GM12878 (cell line): ENCODE measurements at regions not wholly inside any gene's neighbourhood (a gene's known extent, or its start where the extent isn't known, plus 50 kb on each side); places are given as distances from the start of the nearest gene placed in this dataset.
"Not testable (repeated sequence)": the region's sequence is repeated elsewhere in the genome, so short reads cannot be mapped to it uniquely, and the experiment has no call there.

Experiments used
- ATAC-seq: fragments of 200-7000 bp; cut with Tn5 transposase; 3 replicates; pipeline ENCODE4 v1.9.1; 2020; ENCODE audit warnings: mild to moderate bottlenecking, moderate library complexity
- BruUV-seq: library from RNA; stranded (reverse); fragments of 400-500 nt; replicated peaks from 2 replicates; lab custom pipeline; 2021; lab: Mats Ljungman, UMichigan
- CTCF ChIA-PET: fragments of 300-600 bp; sonication (Branson Sonifier 250); formaldehyde crosslinking; extraction: SDS; loops from one replicate; lab custom pipeline; 2021; ENCODE audit warnings: inconsistent platforms; lab: Yijun Ruan, JAX
- POLR2A ChIA-PET: fragments of 350-600 bp; formaldehyde crosslinking; extraction: SDS; loops from one replicate; lab custom pipeline; 2021; ENCODE audit warnings: inconsistent platforms; lab: Charles Lee
- RAD21 ChIA-PET: fragments of 300-600 bp; sonication (Branson Sonifier 250); formaldehyde crosslinking; loops from one replicate; lab custom pipeline; 2023; ENCODE audit warnings: antibody characterized with exemption; ENCODE audit not compliant: unreplicated experiment; lab: Charles Lee
- SMC1A ChIA-PET: fragments of 300-600 bp; sonication (Branson Sonifier 250); formaldehyde crosslinking; loops from one replicate; lab custom pipeline; 2023; ENCODE audit not compliant: unreplicated experiment, uncharacterized antibody; lab: Charles Lee
- DNase-seq: peaks from one replicate; pipeline ENCODE4 v3.0.0-alpha.2; 2011; ENCODE audit warnings: low read depth, low spot score
- FAIRE-seq: peaks from 3 replicates; lab custom pipeline; 2011; peaks lifted over from hg19 to GRCh38; lab: Jason Lieb, UNC
- H2AFZ ChIP-seq: 2 replicates; pipeline ENCODE4 v1.6.0; 2011; ENCODE audit warnings: low read depth, low read length, control low read depth; ENCODE audit not compliant: control insufficient read depth
- H3K27ac ChIP-seq: 2 replicates; pipeline ENCODE4 v1.5.1; 2011; ENCODE audit warnings: control low read depth; ENCODE audit not compliant: control insufficient read depth, insufficient read depth
- H3K27me3 ChIP-seq, 2 experiments: replicated peaks in 1 of 2; 2 replicates each; pipeline versions ENCODE4 v1.6.0 to v1.6.1; 2011; ENCODE audit warnings: low read length in 1 of 2; ENCODE audit not compliant: control insufficient read depth in 2 of 2, insufficient read depth in 2 of 2
- H3K36me3 ChIP-seq, 2 experiments: 2 replicates each; pipeline ENCODE4 v1.5.1; 2011; ENCODE audit warnings: low read length in 1 of 2; ENCODE audit not compliant: control insufficient read depth in 2 of 2, insufficient read depth in 2 of 2
- H3K4me1 ChIP-seq: 2 replicates; pipeline ENCODE4 v1.6.1; 2011; ENCODE audit warnings: mild to moderate bottlenecking, low read length, moderate library complexity, mixed read lengths; ENCODE audit not compliant: control insufficient read depth, insufficient read depth
- H3K4me2 ChIP-seq: 2 replicates; pipeline ENCODE4 v1.6.0; 2011; ENCODE audit warnings: control low read depth; ENCODE audit not compliant: control insufficient read depth, insufficient read depth
- H3K4me3 ChIP-seq: fragments of 200-600 bp; sonication (generic); 2 replicates; pipeline ENCODE4 v1.5.1; 2016
- H3K79me2 ChIP-seq: 2 replicates; pipeline ENCODE4 v1.6.0; 2011; ENCODE audit warnings: low read length; ENCODE audit not compliant: control insufficient read depth, insufficient read depth
- H3K9ac ChIP-seq: 2 replicates; pipeline ENCODE4 v1.8.0; 2011; ENCODE audit warnings: low read length, control low read depth, mixed read lengths; ENCODE audit not compliant: control insufficient read depth, insufficient read depth
- H3K9me3 ChIP-seq: replicated peaks from 3 replicates; pipeline ENCODE4 v1.5.1; 2011; ENCODE audit warnings: mild to moderate bottlenecking, low read length; ENCODE audit not compliant: control insufficient read depth, insufficient read depth
- H4K20me1 ChIP-seq: 2 replicates; pipeline ENCODE4 v1.6.0; 2011; ENCODE audit not compliant: control insufficient read depth, insufficient read depth
- BACH1 ChIP-seq: fragments of 450-650 bp; IDR thresholded peaks from 2 replicates; pipeline ENCODE4 v1.6.1; 2017; ENCODE audit warnings: mild to moderate bottlenecking, borderline replicate concordance
- CREM ChIP-seq: IDR thresholded peaks from 2 replicates; pipeline ENCODE4 v1.6.1; 2014; ENCODE audit warnings: antibody characterized with exemption, low read depth
- EGR1 ChIP-seq, 2 experiments: IDR thresholded peaks; 1 replicate in 1 of 2; 2 replicates in 1 of 2; pipeline ENCODE4 v1.6.1; 2011 to 2012; ENCODE audit warnings: low read depth in 2 of 2, low read length in 2 of 2, borderline replicate concordance in 1 of 2, mild to moderate bottlenecking in 1 of 2, moderate library complexity in 1 of 2
- JUND ChIP-seq: IDR thresholded peaks from 2 replicates; pipeline ENCODE4 v1.6.1; 2012; ENCODE audit warnings: low read depth, mild to moderate bottlenecking, low read length, improper control_type of control experiment, moderate library complexity
- NFIC ChIP-seq: IDR thresholded peaks from 2 replicates; pipeline ENCODE4 v1.6.1; 2012; ENCODE audit warnings: low read depth, mild to moderate bottlenecking, inconsistent platforms, low read length, moderate library complexity
- NFYB ChIP-seq: IDR thresholded peaks from 2 replicates; pipeline ENCODE4 v1.6.1; 2011; ENCODE audit warnings: low read depth, mild to moderate bottlenecking, low read length, improper control_type of control experiment, moderate library complexity; ENCODE audit not compliant: insufficient read depth
- NR2F1 ChIP-seq: fragments of 450-650 bp; conservative IDR thresholded peaks from 2 replicates; pipeline ENCODE4 v1.6.1; 2017; ENCODE audit warnings: mild to moderate bottlenecking
- WGBS: methylation state at CpG from one replicate; pipeline ENCODE4 v1.1.6; 2016; ENCODE audit warnings: low lambda C conversion rate; ENCODE audit not compliant: insufficient replicate concordance, insufficient coverage; ENCODE audit errors: missing lambda C conversion rate; 5-methylcytosine and 5-hydroxymethylcytosine counted together
- in situ Hi-C: fragments of 300-500 bp; cut with MboI; formaldehyde crosslinking; loops from 9 replicates; pipeline ENCODE4 v1.14.3; 2018; ENCODE audit warnings: mixed read lengths
- intact Hi-C: fragments of 100-400 bp; cut with micrococcal nuclease; formaldehyde crosslinking; loops from one replicate; pipeline ENCODE4 v1.14.2; 2022; ENCODE audit not compliant: unreplicated experiment
- TF ChIP-seq, protein P1 (sequence below): IDR thresholded peaks from 2 replicates; pipeline ENCODE4 v1.6.1; 2011; ENCODE audit warnings: mild to moderate bottlenecking, low read depth, low read length, moderate library complexity; ENCODE audit not compliant: insufficient replicate concordance
- TF ChIP-seq, protein P2 (sequence below): IDR thresholded peaks from 2 replicates; pipeline ENCODE4 v1.6.1; 2012; ENCODE audit warnings: low read depth, low read length, improper control_type of control experiment

DNA sequence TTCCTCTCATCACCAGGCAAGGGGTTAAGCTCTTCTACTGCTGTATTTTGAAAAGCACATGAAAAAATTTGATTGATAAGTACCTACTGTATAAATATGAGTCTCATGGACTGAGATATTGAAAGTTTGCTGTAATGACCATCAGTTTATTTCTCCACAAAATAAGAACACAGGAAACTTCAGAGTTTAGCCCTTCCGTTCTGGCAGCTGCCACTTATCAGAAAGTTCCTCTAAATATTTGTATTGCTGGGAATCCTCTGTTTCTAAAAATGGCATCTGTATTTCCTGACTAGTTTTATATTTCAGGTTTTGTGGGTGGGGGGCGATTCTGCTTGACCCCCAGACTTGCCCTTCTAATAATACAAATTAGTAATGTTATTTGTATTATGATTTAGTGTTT lies 92.0 kb downstream of the LYZL2 start:
- no peaks in the 10 kb centered on the region for H3K36me3 ChIP-seq
- H3K4me1 ChIP-seq, result peaks cover 18% of the 10 kb centered on the region
- DNase-seq (no peak), ATAC-seq (no peak), FAIRE-seq (no peak)
- intact Hi-C loops (no loop called here), in situ Hi-C loops (no loop called here)
- no peak overlapping the region for H3K9ac ChIP-seq
- H3K79me2 ChIP-seq, result no peaks in the 10 kb centered on the region
- no peaks in the 10 kb centered on the region for H3K27me3 ChIP-seq
- TF ChIP-seq JUND (no peak), NFYB (no peak), EGR1 (IDR thresholded peaks at IDR 0.05; ENCODE audit: borderline replicate concordance in 1 of 2, low read depth in 2 of 2, low read length in 2 of 2) (no peak), NR2F1 (no peak), BACH1 (no peak), NFIC (no peak), CREM (no peak)
- TF ChIP-seq, protein P1, sequence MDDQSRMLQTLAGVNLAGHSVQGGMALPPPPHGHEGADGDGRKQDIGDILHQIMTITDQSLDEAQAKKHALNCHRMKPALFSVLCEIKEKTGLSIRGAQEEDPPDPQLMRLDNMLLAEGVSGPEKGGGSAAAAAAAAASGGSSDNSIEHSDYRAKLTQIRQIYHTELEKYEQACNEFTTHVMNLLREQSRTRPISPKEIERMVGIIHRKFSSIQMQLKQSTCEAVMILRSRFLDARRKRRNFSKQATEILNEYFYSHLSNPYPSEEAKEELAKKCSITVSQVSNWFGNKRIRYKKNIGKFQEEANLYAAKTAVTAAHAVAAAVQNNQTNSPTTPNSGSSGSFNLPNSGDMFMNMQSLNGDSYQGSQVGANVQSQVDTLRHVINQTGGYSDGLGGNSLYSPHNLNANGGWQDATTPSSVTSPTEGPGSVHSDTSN, result no peak
- TF ChIP-seq, protein P2, sequence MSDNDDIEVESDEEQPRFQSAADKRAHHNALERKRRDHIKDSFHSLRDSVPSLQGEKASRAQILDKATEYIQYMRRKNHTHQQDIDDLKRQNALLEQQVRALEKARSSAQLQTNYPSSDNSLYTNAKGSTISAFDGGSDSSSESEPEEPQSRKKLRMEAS, result no peak
- ChIA-PET RAD21 (interaction anchor here (1.5 to 2.6 kb wide), 7 partner anchors 44 to 145 kb away, joined by 4 to 21 read pairs (median 6); no protein-coding TSS in a partner anchor), POLR2A (interaction anchor here (1.4 to 1.7 kb wide), 2 partner anchors 8 to 122 kb away, joined by 3 to 4 read pairs; no protein-coding TSS in a partner anchor), CTCF (interaction anchor here (1.0 to 4.0 kb wide), 14 partner anchors 45 to 177 kb away, joined by 3 to 42 read pairs (median 10); no protein-coding TSS in a partner anchor), SMC1A (interaction anchor here (0.8 to 4.1 kb wide), 14 partner anchors 16 to 178 kb away, joined by 3 to 42 read pairs (median 6); no protein-coding TSS in a partner anchor)
- H4K20me1 ChIP-seq, result no peaks in the 10 kb centered on the region
- H2AFZ ChIP-seq, result no peak overlapping the region
- no peak overlapping the region for H3K27ac ChIP-seq
- H3K4me2 ChIP-seq, result no peak overlapping the region
- 43% methylated on average over 2 of the region's 2 CpGs for WGBS
- H3K4me3 ChIP-seq, result no peak overlapping the region
- no TSS peak for BruUV-seq
- no peaks in the 10 kb centered on the region for H3K9me3 ChIP-seq

DNA sequence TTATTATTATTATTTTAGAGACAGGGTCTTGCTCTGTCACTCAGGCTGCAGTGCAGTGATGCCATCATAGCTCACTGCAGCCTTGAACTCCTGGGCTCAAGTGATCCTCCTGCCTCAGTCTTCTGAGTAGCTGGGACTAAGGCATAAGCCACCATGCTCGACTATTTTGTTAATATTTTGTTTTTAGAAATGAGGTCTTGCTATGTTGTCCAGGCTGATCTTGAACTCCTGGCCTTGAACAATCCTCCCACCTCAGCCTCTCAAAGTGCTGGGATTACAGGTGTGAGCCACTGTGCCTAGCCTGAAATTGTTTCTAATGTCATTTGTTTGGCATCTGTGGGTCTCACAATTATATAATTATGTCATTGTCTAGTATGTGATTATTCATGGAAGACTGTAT lies 92.4 kb downstream of the LYZL2 start:
- POLR2A ChIA-PET, result interaction anchor here (1.4 to 1.7 kb wide), 2 partner anchors 8 to 121 kb away, joined by 3 to 4 read pairs; no protein-coding TSS in a partner anchor
- 10% methylated on average over 1 of the region's 1 CpG for WGBS
- H2AFZ ChIP-seq, ATAC-seq, FAIRE-seq, in situ Hi-C loops, H3K27ac ChIP-seq, H3K36me3 ChIP-seq, DNase-seq, H3K4me3 ChIP-seq, BruUV-seq, intact Hi-C loops, H3K9me3 ChIP-seq, H3K9ac ChIP-seq, H3K27me3 ChIP-seq, H3K4me2 ChIP-seq, H3K79me2 ChIP-seq, H4K20me1 ChIP-seq: not testable (repeated sequence)
- RAD21 ChIA-PET, result interaction anchor here (0.8 to 2.6 kb wide), 10 partner anchors 8 to 145 kb away, joined by 3 to 21 read pairs (median 6); no protein-coding TSS in a partner anchor
- SMC1A ChIA-PET, result interaction anchor here (0.7 to 4.1 kb wide), 23 partner anchors 16 to 177 kb away, joined by 3 to 42 read pairs (median 6); no protein-coding TSS in a partner anchor
- CTCF ChIA-PET, result interaction anchor here (0.6 to 4.0 kb wide), 26 partner anchors 9 to 177 kb away, joined by 3 to 42 read pairs (median 4); no protein-coding TSS in a partner anchor
- peaks cover 13% of the 10 kb centered on the region for H3K4me1 ChIP-seq
